Suprapubic skin (tissue), 4 donors: ENCODE measurements at regions not wholly inside any gene's neighbourhood (a gene's known extent, or its start where the extent isn't known, plus 50 kb on each side); places are given as distances from the start of the nearest gene placed in this dataset.

ENCODE experiments used
- DNase-seq, 2 donors: peaks; one replicate each; pipeline ENCODE4 v3.0.0-alpha.2; 2019; ENCODE audit warnings: low spot score in 2 of 2
- H3K27ac ChIP-seq: fragments of 200-600 bp; sonication (generic); one replicate; pipeline ENCODE4 v1.5.1; 2019
- H3K27me3 ChIP-seq: fragments of 200-600 bp; sonication (generic); one replicate; pipeline ENCODE4 v1.5.1; 2019
- H3K36me3 ChIP-seq: fragments of 200-600 bp; sonication (generic); one replicate; pipeline ENCODE4 v1.5.1; 2019
- H3K4me1 ChIP-seq: fragments of 200-600 bp; sonication (generic); one replicate; pipeline ENCODE4 v1.5.1; 2019
- H3K4me3 ChIP-seq: fragments of 200-600 bp; sonication (generic); one replicate; pipeline ENCODE4 v1.5.1; 2019; ENCODE audit warnings: mild to moderate bottlenecking
- H3K9me3 ChIP-seq: fragments of 200-600 bp; sonication (generic); one replicate; pipeline ENCODE4 v1.5.1; 2019
- EP300 ChIP-seq: sonication (generic); formaldehyde crosslinking; IDR thresholded peaks from one replicate; pipeline ENCODE4 v1.6.1; 2017; ENCODE audit warnings: antibody characterized with exemption
- POLR2A ChIP-seq, 2 donors: fragments of 450-650 bp; IDR thresholded peaks; one replicate each; pipeline ENCODE4 v1.6.1; 2017; ENCODE audit warnings: antibody characterized with exemption in 2 of 2, mild to moderate bottlenecking in 2 of 2, moderate library complexity in 2 of 2
- POLR2AphosphoS5 ChIP-seq, 3 donors: sonication (generic); formaldehyde crosslinking; IDR thresholded peaks; one replicate each; pipeline ENCODE4 v1.6.1; 2017; ENCODE audit warnings: antibody characterized with exemption in 3 of 3
- WGBS: methylation state at CpG from one replicate; pipeline ENCODE4 v1.1.5; 2018; 5-methylcytosine and 5-hydroxymethylcytosine counted together
- TF ChIP-seq, protein P1 (sequence below), 2 donors: fragments of 200-600 bp in 1 of 2; fragments of 450-650 bp in 1 of 2; sonication (generic) in 1 of 2; IDR thresholded peaks; one replicate each; pipeline ENCODE4 v1.5.1; 2016 to 2019; ENCODE audit warnings: antibody characterized with exemption in 2 of 2, mild to moderate bottlenecking in 1 of 2, moderate library complexity in 1 of 2

DNA sequence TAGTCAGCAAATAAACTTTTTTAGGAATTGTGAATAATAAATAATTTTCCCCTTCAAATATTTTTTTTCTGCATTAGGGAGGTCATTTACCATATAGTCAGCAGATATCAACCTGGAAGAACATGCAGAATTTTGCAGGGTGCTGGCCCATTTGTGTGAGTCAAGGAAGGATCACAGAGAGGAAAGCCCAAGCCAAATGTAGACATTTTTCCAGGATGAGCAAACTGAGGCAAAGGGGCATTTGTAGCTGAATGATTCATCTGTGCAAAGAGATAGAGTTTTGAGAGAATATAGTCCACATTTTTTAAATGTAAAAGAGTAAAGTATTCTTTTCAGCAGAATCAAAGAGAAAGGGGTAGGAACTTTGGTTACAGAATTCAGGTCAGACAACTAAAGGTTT, 555.5 kb upstream of the MARCKS start:
- DNase-seq = no peak
- Histone ChIP-seq H3K27ac (no peak overlapping the region), H3K27me3 (no peaks in the 10 kb centered on the region), H3K9me3 (no peaks in the 10 kb centered on the region), H3K4me1 (peaks cover 1% of the 10 kb centered on the region), H3K4me3 (no peak overlapping the region), H3K36me3 (no peaks in the 10 kb centered on the region)
- no peak for TF ChIP-seq EP300
- TF ChIP-seq POLR2AphosphoS5 (IDR thresholded peaks at IDR 0.05) = no peak

DNA sequence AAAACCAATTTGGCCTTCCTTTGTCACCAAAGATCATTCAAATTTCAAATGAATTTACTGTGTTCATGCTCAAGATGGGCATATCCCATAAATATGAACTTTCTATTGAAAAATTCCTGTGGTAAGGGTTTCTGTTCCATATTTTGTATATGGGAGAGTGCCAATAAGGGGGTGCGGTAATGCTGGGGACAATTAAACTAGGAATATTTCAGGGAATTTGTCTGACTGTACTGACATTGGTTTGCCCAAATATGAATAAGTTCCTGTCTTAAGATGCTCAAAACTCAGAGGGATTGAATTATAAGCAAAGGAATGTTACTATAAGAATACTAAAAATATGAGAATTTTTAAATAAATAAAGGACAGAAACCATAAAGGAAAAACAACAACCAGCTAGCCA, 553.0 kb upstream of the MARCKS start:
- Histone ChIP-seq H3K9me3 (no peaks in the 10 kb centered on the region), H3K27me3 (no peaks in the 10 kb centered on the region), H3K4me1 (peaks cover 5% of the 10 kb centered on the region), H3K27ac (no peak overlapping the region), H3K36me3 (no peaks in the 10 kb centered on the region), H3K4me3 (no peak overlapping the region)
- TF ChIP-seq POLR2AphosphoS5 (IDR thresholded peaks at IDR 0.05) (no peak), POLR2A (IDR thresholded peaks at IDR 0.05) (no peak), EP300 (no peak)
- TF ChIP-seq, protein P1, sequence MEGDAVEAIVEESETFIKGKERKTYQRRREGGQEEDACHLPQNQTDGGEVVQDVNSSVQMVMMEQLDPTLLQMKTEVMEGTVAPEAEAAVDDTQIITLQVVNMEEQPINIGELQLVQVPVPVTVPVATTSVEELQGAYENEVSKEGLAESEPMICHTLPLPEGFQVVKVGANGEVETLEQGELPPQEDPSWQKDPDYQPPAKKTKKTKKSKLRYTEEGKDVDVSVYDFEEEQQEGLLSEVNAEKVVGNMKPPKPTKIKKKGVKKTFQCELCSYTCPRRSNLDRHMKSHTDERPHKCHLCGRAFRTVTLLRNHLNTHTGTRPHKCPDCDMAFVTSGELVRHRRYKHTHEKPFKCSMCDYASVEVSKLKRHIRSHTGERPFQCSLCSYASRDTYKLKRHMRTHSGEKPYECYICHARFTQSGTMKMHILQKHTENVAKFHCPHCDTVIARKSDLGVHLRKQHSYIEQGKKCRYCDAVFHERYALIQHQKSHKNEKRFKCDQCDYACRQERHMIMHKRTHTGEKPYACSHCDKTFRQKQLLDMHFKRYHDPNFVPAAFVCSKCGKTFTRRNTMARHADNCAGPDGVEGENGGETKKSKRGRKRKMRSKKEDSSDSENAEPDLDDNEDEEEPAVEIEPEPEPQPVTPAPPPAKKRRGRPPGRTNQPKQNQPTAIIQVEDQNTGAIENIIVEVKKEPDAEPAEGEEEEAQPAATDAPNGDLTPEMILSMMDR (IDR thresholded peaks at IDR 0.05) = no peak
- no peak for DNase-seq
- 71% methylated on average over 1 of the region's 1 CpG for WGBS

DNA sequence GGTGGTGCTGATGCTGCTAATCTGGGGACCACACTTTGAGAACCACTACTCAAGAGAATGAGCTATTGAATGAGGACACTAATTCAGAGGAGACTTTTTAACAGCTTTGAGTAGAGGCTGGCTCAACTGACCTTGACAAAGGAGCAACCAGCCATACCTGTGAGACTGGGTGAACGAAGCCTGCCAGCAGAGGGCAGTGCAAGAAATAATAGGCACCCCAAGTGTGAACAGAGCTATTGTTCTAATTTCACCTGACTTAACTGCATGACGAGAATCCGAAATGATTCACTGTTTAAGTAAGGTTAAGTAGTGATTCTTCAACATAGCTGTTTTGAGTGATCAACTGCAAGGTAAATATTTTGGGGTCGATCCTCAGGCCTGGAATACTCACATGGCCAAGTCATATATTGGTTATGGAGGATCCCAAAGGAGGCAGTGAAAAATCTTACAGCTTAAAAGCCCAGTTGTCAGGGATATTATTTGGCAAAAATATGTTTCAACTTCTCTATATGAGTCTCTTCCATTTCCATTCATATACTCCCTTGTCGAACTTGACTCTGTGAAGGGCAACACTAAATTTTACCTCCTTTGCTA, 550.5 kb upstream of the MARCKS start:
- no peaks in the 10 kb centered on the region for H3K27me3 ChIP-seq
- no peak overlapping the region for H3K4me3 ChIP-seq
- TF ChIP-seq EP300 = no peak
- TF ChIP-seq POLR2A (IDR thresholded peaks at IDR 0.05) = no peak
- TF ChIP-seq, protein P1 (IDR thresholded peaks at IDR 0.05) = peak; percentile 51 to 58
- no peaks in the 10 kb centered on the region for H3K9me3 ChIP-seq
- H3K4me1 ChIP-seq = peaks cover 5% of the 10 kb centered on the region
- H3K27ac ChIP-seq = no peak overlapping the region
- WGBS = 43% methylated on average over 5 of the region's 5 CpGs
- DNase-seq = peak in 1 of 2 donors; percentile 61
- H3K36me3 ChIP-seq = no peaks in the 10 kb centered on the region

DNA sequence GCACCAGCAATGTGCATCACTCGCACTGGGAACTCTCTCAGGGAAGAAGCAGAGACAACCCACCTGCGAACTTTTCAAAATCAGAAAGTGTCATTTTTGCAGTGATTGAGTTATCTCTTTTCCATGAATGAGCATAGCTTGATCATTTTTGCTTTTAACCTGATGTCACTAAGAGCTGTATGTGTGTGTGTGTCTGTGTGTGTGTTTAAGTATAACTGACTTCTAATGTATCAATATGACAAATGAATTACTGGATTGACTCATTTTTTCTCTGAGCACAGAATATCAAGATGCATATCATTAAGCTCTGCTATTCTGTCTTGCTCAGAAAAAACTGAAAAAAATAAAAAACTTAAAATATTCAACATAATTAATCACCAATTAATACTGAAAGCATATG, 548.9 kb upstream of the MARCKS start:
- no peak overlapping the region for H3K27ac ChIP-seq

DNA sequence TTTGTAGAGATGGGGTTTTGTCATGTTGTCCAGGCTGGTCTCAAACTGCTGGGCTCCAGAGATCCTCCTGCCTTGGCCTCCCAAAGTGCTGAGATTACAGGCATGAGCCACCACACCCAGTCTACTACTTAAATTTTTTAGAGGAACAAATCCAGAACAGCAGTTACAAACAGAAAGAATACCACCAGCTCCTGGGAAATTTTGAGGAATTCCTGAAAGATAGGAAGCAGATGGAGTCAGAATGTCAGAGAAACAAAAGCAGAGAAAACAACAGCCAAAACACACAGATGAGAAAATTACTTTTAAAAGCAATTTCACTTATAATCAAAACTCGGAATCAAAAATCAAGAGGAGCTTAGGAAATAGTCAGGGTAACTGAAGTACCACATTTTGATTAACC, 543.3 kb upstream of the MARCKS start:
- no peaks in the 10 kb centered on the region for H3K9me3 ChIP-seq
- no peaks in the 10 kb centered on the region for H3K27me3 ChIP-seq
- no peaks in the 10 kb centered on the region for H3K4me1 ChIP-seq
- TF ChIP-seq, protein P1 (IDR thresholded peaks at IDR 0.05) = no peak
- no peak for TF ChIP-seq EP300
- no peak for TF ChIP-seq POLR2A (IDR thresholded peaks at IDR 0.05)
- TF ChIP-seq POLR2AphosphoS5 (IDR thresholded peaks at IDR 0.05) = no peak
- H3K27ac ChIP-seq = no peak overlapping the region
- no peak for DNase-seq
- H3K4me3 ChIP-seq = no peak overlapping the region
- 83% methylated on average over 1 of the region's 1 CpG for WGBS
- no peaks in the 10 kb centered on the region for H3K36me3 ChIP-seq

More for the DNA sequence above, 548.9 kb upstream of the MARCKS start:
- H3K9me3 ChIP-seq = no peaks in the 10 kb centered on the region
- no peaks in the 10 kb centered on the region for H3K36me3 ChIP-seq
- 94% methylated on average over 2 of the region's 2 CpGs for WGBS
- no peak for DNase-seq
- peaks cover 5% of the 10 kb centered on the region for H3K4me1 ChIP-seq
- TF ChIP-seq, protein P1 (IDR thresholded peaks at IDR 0.05) = no peak
- no peak for TF ChIP-seq EP300
- TF ChIP-seq POLR2A (IDR thresholded peaks at IDR 0.05) = no peak
- TF ChIP-seq POLR2AphosphoS5 (IDR thresholded peaks at IDR 0.05) = no peak
- no peak overlapping the region for H3K4me3 ChIP-seq
- H3K27me3 ChIP-seq = no peaks in the 10 kb centered on the region

DNA sequence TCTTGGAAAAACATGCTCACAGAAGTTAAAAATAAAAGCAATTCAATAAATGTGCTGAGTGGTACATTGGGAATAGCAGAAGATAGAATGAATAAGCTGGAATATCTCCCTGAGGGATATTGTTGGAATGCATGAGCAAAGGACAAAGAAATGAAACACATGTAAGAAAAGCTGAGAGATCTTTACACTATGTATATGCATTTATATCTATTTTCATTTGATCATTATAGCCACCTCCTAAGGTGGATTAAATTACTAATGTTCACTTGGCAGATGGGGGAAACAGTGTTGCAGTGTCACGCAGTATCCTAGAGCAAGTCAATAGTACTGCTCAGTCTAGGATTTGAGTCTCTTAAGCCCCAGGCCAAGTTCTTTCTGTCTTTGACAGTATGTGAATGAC, 542.0 kb upstream of the MARCKS start:
- no peaks in the 10 kb centered on the region for H3K36me3 ChIP-seq
- 90% methylated on average over 1 of the region's 1 CpG for WGBS
- no peak overlapping the region for H3K27ac ChIP-seq
- H3K4me3 ChIP-seq = no peak overlapping the region
- no peaks in the 10 kb centered on the region for H3K27me3 ChIP-seq
- TF ChIP-seq POLR2A (IDR thresholded peaks at IDR 0.05) (no peak), POLR2AphosphoS5 (IDR thresholded peaks at IDR 0.05) (no peak), EP300 (no peak)
- TF ChIP-seq, protein P1 (IDR thresholded peaks at IDR 0.05) = no peak
- no peaks in the 10 kb centered on the region for H3K9me3 ChIP-seq
- no peak for DNase-seq
- H3K4me1 ChIP-seq = no peaks in the 10 kb centered on the region
